Muscle of leg (tissue), 3 donors: ENCODE measurements at regions not wholly inside any gene's neighbourhood (a gene's known extent, or its start where the extent isn't known, plus 50 kb on each side); places are given as distances from the start of the nearest gene placed in this dataset.
"Not testable (repeated sequence)": the region's sequence is repeated elsewhere in the genome, so short reads cannot be mapped to it uniquely, and the experiment has no call there.

Source experiments
- DNase-seq: peaks from one replicate; pipeline ENCODE4 v3.0.0; 2013
- H3K27ac ChIP-seq: one replicate; pipeline ENCODE4 v1.5.1; 2013; ENCODE audit warnings: mild to moderate bottlenecking, low read length, control low read depth
- H3K27me3 ChIP-seq: one replicate; pipeline ENCODE4 v1.6.1; 2013; ENCODE audit warnings: low read length; ENCODE audit not compliant: control insufficient read depth, insufficient read depth
- H3K36me3 ChIP-seq: one replicate; pipeline ENCODE4 v1.6.1; 2013; ENCODE audit warnings: low read length; ENCODE audit not compliant: control insufficient read depth, insufficient read depth
- H3K4me1 ChIP-seq: one replicate; pipeline ENCODE4 v1.6.1; 2013; ENCODE audit warnings: low read length; ENCODE audit not compliant: control insufficient read depth, insufficient read depth
- H3K4me3 ChIP-seq: one replicate; pipeline ENCODE4 v1.5.1; 2013; ENCODE audit warnings: low read length, control low read depth
- H3K9me3 ChIP-seq: replicated peaks from 2 replicates; pipeline ENCODE4 v1.6.1; 2013; ENCODE audit warnings: low read depth, low read length; ENCODE audit not compliant: control insufficient read depth
- WGBS: methylation state at CpG from one replicate; pipeline ENCODE4 v1.1.5; 2013; ENCODE audit warnings: missing lambda C conversion rate; ENCODE audit not compliant: insufficient coverage; 5-methylcytosine and 5-hydroxymethylcytosine counted together

DNA sequence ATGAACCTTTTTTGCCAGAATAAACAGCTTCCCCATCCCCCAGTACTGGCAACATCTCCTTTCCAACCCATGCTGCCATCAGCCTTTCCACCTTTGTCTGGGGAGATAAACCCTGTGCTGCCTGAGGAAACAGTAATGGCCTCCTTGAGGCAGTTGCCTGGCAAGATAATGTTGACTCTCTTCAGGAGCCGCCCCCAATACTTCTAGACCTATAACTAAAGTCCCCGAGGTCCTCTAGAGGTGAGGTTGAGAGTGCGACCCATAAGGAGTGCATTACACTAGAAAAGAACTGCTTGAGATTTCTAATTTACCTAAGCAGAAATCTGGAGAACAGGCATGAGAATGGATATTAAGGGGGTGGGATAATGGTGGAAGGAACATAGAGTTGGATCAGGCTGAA is 963.2 kb upstream of the PCDH7 start:
- H3K4me1 ChIP-seq, result no peaks in the 10 kb centered on the region
- no peak for DNase-seq
- no peaks in the 10 kb centered on the region for H3K27me3 ChIP-seq
- no peaks in the 10 kb centered on the region for H3K9me3 ChIP-seq
- no peaks in the 10 kb centered on the region for H3K36me3 ChIP-seq
- H3K4me3 ChIP-seq, result no peak overlapping the region
- no peak overlapping the region for H3K27ac ChIP-seq
- no CpG with 5 or more reads among the region's 3 CpGs for WGBS

DNA sequence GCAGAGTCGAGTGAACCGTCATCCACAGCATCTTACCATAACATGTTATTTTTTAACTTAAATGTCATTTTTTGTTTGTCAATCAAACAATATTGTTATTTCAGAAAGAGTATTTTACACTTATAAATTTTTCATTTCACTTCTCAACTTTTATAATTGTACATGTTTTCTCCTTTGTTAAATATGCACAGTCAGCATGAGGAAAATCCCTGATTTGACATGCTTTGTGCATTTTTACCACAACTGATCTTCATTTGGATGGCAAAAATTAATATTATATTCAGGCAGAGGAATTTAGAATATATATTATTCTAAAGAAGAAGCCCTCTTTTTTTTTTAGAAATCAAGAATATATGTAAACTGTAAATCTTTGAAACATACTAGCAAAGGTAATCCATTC is 958.0 kb upstream of the PCDH7 start:
- no peaks in the 10 kb centered on the region for H3K27me3 ChIP-seq
- H3K27ac ChIP-seq, result no peak overlapping the region
- DNase-seq, result no peak
- WGBS, result no CpG with 5 or more reads among the region's 2 CpGs
- no peak overlapping the region for H3K4me3 ChIP-seq
- H3K36me3 ChIP-seq, result no peaks in the 10 kb centered on the region
- H3K9me3 ChIP-seq, result no peaks in the 10 kb centered on the region
- no peaks in the 10 kb centered on the region for H3K4me1 ChIP-seq

DNA sequence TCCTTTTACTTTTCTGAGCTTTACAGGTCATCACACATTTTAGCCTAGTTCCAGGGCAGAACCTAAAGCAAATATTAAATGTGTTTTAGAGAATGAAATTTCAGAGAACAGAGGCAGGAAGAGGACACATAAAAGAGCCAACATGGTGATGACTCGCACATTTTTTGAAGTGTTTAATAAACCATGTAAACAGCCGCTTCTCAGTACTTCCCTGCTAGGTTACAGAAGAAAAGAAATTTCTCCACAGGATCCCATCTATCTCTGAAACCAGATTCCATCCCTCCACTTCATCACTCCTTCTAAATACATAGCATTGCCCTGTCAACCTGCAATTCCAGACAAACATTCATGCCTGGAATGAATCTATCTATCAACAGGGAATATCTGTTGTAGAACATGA is 949.5 kb upstream of the PCDH7 start:
- H3K36me3 ChIP-seq, result no peaks in the 10 kb centered on the region
- H3K4me3 ChIP-seq, result no peak overlapping the region
- H3K4me1 ChIP-seq, result no peaks in the 10 kb centered on the region
- 60% methylated on average over 1 of the region's 2 CpGs for WGBS
- H3K9me3 ChIP-seq, result peaks cover 2% of the 10 kb centered on the region
- no peak overlapping the region for H3K27ac ChIP-seq
- no peaks in the 10 kb centered on the region for H3K27me3 ChIP-seq
- DNase-seq, result no peak

DNA sequence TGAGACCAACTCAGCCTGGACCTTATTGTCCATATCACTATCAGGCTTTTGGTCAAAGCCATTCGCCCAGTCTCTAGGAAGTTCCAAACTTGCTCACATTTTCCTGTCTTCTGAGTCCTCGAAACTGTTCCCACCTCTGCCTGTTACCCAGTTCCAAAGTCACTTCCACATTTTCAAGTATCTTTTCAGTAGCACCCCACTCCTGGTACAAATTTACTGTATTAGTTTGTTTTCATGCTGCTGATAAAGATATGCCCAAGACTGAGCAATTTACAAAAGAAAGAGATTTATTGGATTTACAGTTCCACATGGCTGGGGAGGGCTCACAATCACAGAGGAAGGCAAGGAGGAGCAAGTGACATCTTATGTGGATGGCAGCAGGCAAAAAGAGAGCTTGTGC is 932.0 kb upstream of the PCDH7 start:
- WGBS, result 91% methylated on average over 2 of the region's 2 CpGs
- H3K4me1 ChIP-seq, H3K36me3 ChIP-seq, H3K27ac ChIP-seq, H3K9me3 ChIP-seq, DNase-seq, H3K4me3 ChIP-seq, H3K27me3 ChIP-seq: not testable (repeated sequence)

DNA sequence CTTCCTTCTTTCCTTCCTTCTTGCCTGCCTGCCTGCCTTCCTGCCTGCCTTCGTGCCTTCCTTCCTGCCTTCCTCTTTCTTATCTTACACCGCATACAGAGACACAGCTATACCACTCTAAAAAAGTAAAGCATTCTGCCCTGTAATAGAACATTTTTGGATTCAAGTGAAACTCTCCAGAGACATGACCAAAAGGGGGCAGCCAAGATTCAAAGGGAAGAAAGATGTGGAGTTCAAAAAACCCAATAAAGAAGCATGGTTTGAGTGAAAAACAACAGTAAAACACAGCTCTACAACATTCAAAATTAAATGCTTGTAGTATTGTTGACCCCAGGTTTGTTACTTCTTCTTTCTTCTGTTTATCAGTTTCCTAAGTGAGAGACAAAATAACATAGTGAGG is 914.9 kb upstream of the PCDH7 start:
- no CpG with 5 or more reads among the region's 2 CpGs for WGBS

DNA sequence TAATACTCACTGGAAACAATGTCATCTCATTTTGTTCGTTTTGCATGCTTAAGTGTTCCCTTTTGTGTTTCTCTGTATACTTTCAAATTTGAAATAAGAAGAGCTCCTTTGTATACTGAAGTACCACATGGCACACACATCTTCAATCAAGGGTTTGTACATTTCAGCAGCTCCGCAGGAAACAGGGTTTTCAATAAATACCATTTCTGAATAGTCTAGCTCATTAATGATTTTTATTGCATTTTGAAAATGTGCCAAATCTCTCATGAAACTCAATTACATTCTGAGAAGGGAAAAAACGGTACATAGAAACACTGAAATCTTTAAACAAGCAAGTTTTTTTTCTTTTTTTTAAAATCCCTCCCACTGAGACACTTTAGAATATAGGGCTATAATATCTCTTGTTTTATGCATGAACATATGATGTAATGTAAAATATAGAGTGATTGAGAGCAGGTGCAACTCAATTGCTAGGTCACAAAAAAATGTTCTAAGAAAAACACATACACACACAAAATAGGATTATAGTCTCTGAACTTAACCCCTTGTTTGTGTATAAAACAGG is 914.2 kb upstream of the PCDH7 start:
- no peaks in the 10 kb centered on the region for H3K9me3 ChIP-seq
- H3K4me1 ChIP-seq, result no peaks in the 10 kb centered on the region
- H3K36me3 ChIP-seq, result no peaks in the 10 kb centered on the region
- peak; percentile 0 for DNase-seq
- H3K27ac ChIP-seq, result no peak overlapping the region
- no peaks in the 10 kb centered on the region for H3K27me3 ChIP-seq
- no CpG with 5 or more reads among the region's 3 CpGs for WGBS
- H3K4me3 ChIP-seq, result no peak overlapping the region

More for the DNA sequence above, 914.9 kb upstream of the PCDH7 start:
- no peaks in the 10 kb centered on the region for H3K4me1 ChIP-seq
- no peaks in the 10 kb centered on the region for H3K27me3 ChIP-seq
- H3K4me3 ChIP-seq, result no peak overlapping the region
- peak; percentile 9 for DNase-seq
- H3K36me3 ChIP-seq, result no peaks in the 10 kb centered on the region
- no peaks in the 10 kb centered on the region for H3K9me3 ChIP-seq
- H3K27ac ChIP-seq, result no peak overlapping the region

DNA sequence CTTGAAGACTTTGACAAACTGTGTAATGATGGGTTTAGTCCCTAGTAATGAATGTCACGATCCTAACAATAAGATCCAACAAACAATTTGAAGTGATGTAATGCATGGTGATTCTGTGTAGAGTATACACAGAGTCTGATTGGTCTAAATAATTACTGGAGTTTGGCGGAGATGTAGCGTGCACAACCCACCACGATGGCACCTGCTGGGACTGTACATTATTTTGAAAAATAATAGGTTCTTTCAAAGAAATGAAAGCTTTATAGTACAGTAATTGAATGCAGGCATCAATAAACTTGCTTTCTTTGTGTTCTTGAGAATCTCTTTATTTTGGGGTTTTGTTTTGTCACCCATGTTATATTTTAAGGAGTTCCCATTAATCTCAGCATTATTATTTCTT is 902.2 kb upstream of the PCDH7 start:
- H3K4me3 ChIP-seq, result no peak overlapping the region
- no peaks in the 10 kb centered on the region for H3K9me3 ChIP-seq
- no peak overlapping the region for H3K27ac ChIP-seq
- no peaks in the 10 kb centered on the region for H3K27me3 ChIP-seq
- DNase-seq, result no peak
- WGBS, result 94% methylated on average over 3 of the region's 4 CpGs
- no peaks in the 10 kb centered on the region for H3K36me3 ChIP-seq
- H3K4me1 ChIP-seq, result no peaks in the 10 kb centered on the region

DNA sequence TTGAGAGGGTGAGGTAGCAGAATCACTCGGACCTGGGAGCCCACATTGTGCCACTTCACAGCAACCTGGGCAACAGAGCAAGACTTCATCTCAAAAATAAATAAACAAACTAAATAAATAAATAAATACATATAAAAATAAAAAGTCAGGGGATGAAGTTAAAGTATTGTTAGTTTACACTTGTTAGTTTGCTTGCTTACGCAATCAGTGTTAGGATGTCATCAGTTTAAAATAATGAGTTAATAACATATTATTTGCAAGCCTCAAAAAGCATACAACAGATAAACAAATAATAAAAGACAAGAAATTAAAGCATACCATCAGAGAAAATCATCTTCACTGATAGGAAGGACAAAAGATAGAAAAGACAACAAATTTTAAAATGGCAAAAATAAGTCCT is 891.1 kb upstream of the PCDH7 start:
- no CpG with 5 or more reads among the region's 2 CpGs for WGBS
- no peak for DNase-seq
- Histone ChIP-seq H3K4me1 (no peaks in the 10 kb centered on the region), H3K27ac (no peak overlapping the region), H3K4me3 (no peak overlapping the region), H3K36me3 (no peaks in the 10 kb centered on the region), H3K27me3 (no peaks in the 10 kb centered on the region), H3K9me3 (no peaks in the 10 kb centered on the region)

DNA sequence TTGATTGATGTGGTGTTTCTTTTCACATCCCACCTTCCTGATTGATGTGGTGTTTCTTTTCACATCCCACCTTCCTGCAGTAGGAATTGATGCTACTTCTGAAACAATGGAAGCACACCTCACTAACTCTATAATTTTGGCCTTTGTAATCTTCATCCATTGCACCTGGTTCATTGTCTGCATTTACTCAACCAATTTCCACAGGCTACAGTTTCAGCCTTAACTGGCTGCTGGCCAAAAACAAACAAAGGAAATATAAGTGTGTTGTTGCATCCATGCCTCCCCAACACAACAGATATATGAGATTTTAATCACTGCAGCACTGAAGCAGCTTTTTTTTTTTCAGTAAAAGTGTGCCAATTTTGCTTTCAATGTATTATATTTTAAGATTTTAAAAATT is 867.6 kb upstream of the PCDH7 start:
- no peak overlapping the region for H3K27ac ChIP-seq
- no peaks in the 10 kb centered on the region for H3K27me3 ChIP-seq
- H3K36me3 ChIP-seq, result no peaks in the 10 kb centered on the region
- H3K4me1 ChIP-seq, result no peaks in the 10 kb centered on the region
- H3K4me3 ChIP-seq, result no peak overlapping the region
- peak; percentile 3 for DNase-seq
- H3K9me3 ChIP-seq, result no peaks in the 10 kb centered on the region

DNA sequence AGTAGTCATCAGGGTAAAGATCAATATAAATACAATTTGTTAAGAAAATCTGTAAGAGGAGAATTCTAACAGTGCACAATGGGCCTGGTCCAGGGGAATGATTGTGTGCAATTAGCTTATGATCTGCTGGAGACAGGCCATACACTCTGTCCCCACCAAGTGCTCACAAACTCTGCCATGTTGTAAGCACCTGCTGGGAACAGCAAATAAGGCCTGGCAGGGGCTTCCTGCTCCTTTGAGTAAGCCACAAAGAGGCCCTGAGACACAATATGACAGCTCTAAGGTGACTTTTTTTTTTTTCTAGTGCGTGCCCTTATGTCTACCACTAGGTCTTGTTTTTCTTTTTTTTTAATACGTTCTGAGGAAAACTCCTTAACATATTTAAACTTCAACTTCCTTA is 866.3 kb upstream of the PCDH7 start:
- Histone ChIP-seq H3K36me3 (no peaks in the 10 kb centered on the region), H3K4me1 (no peaks in the 10 kb centered on the region), H3K27ac (no peak overlapping the region), H3K4me3 (no peak overlapping the region), H3K9me3 (no peaks in the 10 kb centered on the region), H3K27me3 (no peaks in the 10 kb centered on the region)
- WGBS, result no CpG with 5 or more reads among the region's 2 CpGs
- no peak for DNase-seq

DNA sequence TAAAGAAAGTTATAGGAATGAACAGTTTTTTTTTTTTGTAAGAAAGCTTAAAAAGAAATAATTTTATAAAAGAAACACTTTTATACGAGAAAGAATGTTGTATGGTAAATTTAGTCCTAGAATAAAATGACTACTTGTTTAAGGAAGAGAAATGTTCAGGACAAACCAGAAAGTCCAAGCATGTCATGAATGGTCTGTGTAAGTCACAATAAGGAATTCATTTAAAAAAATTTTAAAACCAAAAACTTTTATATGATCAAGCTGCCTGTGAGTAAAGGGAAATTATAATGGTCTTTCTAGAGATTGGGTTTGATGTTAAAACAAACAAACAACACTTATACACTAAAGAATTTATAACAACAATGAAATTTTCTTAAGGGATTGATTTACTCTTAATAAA is 858.9 kb upstream of the PCDH7 start:
- peaks cover 13% of the 10 kb centered on the region for H3K9me3 ChIP-seq
- H3K36me3 ChIP-seq, result no peaks in the 10 kb centered on the region
- no peaks in the 10 kb centered on the region for H3K4me1 ChIP-seq
- DNase-seq, result no peak
- no peak overlapping the region for H3K27ac ChIP-seq
- no peak overlapping the region for H3K4me3 ChIP-seq
- no peaks in the 10 kb centered on the region for H3K27me3 ChIP-seq
- WGBS, result no CpG with 5 or more reads among the region's 1 CpG
